Activated gamma-delta T cell (primary cell): ENCODE measurements at regions not wholly inside any gene's neighbourhood (a gene's known extent, or its start where the extent isn't known, plus 50 kb on each side); places are given as distances from the start of the nearest gene placed in this dataset.
"Not testable (repeated sequence)": the region's sequence is repeated elsewhere in the genome, so short reads cannot be mapped to it uniquely, and the experiment has no call there.

ENCODE experiments used
- DNase-seq: peaks from one replicate; lab custom pipeline; 2025; lab: John Stamatoyannopoulos, UW

DNA sequence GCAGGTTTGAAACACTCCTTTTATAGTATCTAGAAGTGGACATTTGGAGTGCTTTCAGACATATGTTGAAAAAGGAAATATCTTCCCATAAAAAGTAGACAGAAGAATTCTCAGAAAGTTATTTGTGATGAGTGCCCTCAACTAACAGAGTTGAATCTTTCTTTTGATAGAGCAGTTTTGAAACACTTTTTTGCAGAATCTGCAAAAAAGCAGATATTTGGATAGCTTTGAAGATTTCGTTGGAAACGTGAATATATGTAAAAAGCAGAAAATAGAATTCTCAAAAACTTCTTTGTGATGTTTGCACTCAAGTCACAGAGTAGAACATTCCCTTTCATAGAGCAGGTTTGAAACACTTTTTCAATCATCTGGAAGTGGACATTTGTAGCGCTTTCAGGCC lies 676.4 kb upstream of the ZNF337 start:
- DNase-seq = not testable (repeated sequence)

DNA sequence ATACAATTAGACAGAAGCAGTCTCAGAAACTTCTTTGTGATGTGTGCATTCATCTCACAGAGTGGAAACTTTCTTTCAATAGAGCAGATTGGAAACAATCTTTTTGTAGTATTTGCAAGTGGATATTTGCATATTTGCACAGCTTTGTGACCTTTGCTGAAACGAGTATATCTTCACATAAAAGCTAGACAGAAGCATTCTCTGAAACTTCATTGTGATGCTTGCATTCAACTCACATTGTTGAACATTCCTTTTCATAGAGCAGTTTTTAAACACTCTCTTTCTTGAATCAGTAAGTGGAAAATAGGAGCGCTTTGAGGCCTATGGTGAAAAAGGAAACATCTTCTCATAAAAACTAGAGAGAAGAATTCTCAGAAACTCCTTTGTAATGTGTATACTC lies 657.9 kb upstream of the ZNF337 start:
- no peak for DNase-seq

DNA sequence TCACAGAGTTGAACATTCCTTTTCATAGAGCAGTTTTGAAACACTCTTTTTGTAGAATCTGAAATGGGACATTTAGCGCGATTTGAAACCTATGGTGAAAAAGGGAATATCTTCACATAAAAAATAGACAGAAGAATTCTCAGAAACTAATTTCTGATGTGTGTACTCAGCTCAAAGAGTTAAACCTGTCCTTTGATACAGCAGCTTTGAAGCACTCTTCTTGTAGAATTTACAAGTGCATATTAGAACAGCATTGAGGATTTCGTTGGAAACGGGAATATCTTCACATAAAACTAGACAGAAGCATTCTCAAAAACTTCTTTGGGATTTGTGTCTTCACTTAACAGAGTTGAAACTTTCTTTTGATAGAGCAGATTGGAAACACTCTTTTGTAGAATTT lies 650.7 kb upstream of the ZNF337 start:
- DNase-seq = no peak

DNA sequence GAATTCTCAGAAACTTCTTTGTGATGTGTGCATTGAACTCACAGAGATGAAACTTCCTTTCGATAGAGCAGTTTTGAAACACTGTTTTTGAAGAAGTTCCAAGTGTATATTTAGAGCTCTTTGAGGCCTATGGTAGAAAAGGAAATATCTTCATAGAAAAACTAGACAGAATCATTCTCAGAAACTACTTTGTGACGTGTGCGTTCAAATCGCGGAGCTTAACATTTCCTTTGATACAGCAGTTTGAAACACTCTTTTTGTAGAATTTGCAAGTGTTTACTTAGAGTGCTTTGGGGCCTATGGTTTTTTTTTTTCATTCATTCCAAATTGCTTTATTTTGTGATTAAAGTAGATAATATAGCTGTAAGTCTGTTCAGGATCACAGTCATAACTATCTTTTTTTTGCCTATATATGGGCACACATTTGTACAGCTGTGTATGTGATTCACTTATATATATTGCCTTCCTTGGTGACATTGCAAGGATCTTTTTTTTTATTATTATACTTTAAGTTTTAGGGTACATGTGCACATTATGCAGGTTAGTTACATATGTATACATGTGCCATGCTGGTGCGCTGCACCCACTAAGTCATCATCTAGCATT lies 643.9 kb upstream of the ZNF337 start:
- not testable (repeated sequence) for DNase-seq

DNA sequence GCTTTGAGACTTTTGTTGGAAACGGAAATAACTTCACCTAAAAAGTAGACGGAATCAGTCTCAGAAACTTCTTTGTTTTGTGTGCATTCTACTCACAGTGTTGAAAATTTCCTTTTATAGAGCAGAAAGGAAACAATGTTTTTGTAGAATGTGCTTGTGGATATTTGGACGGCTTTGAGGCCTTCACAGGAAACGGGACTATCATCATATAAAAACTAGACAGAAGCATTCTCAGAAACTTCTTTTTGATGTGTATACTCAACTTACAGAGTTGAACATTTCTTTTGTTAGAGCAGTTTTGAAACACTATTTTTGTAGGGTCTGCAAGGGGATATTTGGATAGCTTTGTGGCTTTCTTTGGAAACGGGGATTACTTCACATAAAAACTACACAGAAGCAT lies 627.5 kb upstream of the ZNF337 start:
- no peak for DNase-seq

DNA sequence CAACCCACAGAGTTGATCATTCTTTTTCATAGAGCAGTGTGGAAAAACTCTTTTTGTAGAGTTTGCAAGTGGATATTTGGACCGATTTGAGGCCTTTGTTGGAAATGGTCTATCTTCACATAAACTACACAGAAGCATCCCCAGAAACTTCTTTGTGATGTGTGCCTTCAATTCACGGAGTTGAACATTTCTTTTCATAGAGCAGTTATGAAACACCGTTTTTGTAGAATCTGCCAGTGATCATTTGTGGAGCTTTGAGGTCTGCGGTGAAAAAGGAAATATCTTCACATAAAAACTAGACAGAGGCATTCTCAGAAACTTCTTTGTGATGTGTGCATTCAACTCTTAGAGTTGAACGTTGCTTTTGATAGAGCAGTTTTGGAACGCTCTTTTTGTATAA lies 618.4 kb upstream of the ZNF337 start:
- DNase-seq = no peak

DNA sequence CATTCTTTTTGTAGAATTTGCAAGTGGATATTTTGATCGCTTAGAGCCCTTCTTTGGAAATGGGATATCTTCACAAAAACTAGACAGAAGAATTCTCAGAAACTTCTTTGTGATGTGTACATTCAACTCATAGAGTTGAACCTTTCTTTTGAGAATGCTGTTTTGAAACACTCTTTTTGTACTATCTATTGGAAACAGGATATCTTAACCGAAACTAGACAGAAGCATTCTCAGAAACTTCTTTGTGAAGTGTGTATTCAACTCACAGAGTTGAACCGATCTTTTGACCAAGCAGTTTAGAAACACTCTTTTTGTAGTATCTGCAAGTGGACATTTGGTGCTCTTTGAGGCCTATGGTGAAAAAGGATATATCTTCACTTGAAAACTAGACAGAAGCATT lies 613.1 kb upstream of the ZNF337 start:
- not testable (repeated sequence) for DNase-seq

DNA sequence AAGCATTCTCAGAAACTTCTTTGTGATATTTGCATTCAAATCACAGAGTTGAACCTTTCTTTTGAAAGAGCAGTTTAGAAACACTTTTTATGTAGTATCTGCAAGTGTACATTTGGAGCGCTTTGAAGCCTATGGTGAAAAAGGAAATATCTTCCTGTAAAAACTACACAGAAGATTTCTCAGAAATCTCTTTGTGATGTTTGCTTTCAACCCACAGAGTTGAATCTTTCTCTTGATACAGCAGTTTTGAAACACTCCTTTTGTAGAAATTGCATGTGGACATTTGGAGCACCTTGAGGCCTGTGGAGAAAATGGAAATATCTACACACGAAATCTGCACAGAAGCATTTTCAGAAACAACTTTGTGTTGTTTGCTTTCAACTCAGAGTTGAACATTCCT lies 612.3 kb upstream of the ZNF337 start:
- DNase-seq = no peak

DNA sequence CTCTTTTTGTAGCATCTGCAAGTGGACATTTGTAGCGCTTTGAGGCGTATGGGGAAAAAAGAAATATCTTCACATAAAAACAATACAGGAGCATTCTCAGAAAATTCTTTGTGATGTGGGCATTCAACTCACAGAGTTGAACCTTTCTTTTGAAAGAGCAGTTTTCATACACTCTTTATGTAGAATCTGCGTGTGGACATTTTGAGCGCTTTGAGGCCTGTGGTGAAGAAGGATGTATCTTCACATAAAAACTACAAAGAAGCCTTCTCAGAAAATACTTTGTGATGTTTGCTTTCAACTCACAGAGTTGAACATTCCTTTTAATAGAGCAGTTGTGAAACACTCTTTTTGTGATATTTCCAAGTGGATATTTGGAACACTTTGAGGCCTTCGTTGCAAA lies 598.4 kb upstream of the ZNF337 start:
- no peak for DNase-seq

DNA sequence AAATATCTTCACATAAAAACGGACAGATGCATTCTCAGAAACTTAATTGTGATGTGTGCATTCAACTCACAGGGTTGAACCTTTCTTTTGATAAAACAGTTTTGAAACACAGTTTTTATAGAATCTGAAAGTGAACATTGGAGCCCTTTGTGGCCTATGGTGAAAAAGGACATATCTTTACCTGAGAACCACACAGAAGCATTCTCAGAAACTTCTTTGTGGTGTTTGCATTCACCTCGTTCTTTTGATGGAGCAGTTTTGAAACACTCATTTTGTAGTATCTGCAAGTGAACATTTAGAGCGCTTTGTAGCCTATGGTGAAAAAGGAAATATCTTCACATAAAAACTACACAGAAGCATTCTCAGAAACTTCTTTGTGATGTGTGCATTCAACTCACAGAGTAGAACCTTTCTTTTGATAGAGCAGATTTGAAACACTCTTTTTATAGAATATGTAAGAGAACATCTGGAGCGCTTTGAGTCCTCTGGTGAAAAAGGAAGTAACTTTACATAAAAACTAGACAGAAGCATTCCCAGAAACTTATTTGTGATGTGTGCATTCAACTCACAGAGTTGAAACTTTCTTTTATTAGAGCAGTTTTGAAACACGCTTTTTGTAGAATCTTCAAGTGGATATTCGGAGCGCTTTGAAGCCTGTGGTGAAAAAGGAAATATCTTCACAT lies 591.9 kb upstream of the ZNF337 start:
- DNase-seq = not testable (repeated sequence)

DNA sequence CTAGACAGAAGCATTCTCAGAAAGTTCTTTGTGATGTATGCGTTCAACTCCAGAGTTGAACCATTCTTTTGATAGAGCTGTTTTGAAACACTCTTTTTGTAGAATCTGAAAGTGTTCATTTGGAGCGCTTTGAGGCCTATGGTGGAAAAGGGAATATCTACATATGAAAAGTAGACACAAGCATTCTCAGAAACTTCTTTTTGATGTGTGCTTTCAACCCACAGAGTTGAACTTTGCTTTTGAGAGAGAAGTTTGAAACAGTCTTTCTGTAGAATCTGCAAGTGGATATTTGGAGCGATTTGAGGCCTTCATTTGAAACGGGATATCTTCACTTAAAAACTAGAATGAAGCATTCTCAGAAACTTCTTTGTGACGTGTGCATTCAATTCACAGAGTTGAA lies 582.6 kb upstream of the ZNF337 start:
- no peak for DNase-seq

DNA sequence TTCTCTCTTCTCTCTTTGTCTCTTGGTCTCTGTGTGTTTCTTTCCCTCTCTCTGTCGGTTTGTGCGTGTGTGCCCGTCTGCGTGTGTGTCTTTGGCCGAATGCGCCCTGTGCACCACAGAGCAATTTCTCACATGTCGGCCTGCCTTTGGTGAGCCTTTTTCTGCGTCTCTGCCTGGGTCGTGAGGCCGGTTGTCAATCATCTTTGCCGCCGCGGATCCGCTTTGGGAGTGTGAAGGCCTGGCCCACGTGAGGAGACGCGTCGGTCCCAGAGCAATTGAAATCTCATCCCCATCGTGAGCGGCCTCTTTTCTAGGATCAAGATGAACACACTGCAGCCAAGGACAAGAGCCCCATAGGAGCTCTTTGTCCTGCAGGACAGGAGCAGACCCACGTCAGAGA lies 580.7 kb upstream of the ZNF337 start:
- DNase-seq = no peak

DNA sequence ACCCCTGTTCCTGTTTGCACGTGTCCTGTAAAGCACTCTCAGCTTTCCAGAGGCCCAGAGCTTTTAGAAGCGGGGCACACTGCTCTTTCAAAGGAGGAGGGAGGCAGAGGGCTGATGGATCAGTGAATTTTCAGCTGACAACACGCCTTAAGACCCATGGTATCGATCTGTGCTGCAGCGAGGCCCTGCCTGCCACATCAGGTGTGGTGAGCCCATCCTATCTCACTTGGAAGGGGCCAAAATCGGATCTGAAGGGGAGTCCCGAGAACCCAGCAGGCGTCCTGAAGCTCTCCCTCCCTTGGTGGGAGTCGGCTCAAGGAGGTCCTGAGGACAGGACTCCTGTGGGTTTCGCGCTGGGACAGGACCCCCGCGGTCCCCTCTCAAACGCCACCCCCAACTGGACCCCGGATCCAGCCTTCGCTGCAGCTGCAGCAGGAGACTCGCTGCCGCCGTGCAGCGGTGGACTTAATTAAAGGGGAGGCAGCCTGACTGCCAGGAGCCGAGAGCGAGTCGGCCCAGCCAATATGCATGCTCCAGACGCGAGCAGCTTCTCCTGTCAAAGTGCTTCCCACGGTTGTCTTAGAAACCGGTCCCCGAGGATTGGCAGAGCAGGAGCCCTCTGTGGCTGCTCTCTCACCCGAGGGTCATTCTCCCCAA lies 580.0 kb upstream of the ZNF337 start:
- no peak for DNase-seq

DNA sequence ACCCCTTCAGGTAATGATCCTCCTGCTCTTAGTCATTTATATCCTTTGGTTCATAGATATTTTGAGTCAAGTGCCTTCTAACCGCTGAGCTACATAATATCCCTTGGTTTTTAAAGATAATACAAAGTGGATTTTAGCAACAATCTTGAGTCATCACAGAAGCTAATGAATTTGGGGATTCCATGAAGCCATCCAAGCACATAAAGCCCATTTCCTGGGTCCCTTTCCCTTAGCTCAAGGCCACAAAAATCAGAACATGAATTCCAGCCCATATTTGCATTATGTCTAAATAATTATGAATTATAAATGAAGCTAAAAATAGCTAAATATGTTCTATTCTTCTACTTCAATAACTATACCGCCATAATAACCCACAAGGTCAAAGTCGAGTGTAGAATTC lies 572.1 kb upstream of the ZNF337 start:
- DNase-seq = not testable (repeated sequence)

DNA sequence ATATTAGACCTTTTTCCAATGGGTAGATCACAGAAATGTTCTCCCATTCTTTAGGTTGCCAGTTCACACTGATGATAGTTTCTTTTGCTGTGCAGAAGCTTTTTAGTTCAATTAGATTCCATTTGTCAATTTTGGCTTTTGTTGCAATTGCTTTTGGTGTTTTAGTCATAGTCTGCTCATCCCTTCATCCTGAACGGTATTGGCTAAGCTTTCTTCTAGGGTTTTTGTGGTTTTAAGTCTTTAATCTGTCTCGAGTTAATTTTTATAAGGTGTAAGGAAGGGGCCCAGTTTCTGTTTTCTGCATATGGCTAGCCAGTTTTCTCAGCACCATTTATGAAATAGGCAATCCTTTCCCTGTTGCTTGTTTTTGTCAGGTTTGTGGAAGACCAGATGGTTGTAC lies 564.3 kb upstream of the ZNF337 start:
- DNase-seq = not testable (repeated sequence)

DNA sequence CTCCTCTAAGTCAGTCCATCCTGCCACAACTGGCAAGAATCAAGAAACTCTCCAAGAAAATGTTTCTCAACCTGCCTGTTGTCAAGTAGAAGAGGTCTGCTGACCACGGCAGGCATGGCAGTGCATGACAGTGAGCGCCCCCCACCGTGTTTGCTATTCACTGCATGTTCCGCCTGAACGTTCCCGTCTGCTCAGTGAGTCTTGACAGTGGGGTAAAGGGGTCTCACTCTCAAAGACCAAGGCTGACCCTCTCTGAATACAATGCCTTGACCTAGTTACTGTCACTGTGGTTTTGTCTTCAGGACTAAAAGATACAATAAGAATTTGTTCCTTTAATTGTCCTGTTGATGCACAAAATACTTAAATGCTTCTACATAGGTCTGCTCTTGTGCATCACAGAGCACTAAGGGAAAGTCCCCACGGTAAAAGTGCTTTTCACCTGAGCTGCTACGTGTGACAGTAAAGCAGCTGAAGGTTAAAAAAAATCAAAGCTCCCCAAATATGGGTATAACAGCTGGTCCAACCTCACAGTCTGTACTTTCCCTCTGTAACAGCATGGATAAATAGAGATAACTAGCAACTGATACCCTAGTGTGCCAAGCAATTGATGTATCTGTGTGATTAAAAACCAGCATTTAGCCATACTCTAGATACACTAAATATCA lies 555.8 kb upstream of the ZNF337 start:
- DNase-seq = not testable (repeated sequence)

DNA sequence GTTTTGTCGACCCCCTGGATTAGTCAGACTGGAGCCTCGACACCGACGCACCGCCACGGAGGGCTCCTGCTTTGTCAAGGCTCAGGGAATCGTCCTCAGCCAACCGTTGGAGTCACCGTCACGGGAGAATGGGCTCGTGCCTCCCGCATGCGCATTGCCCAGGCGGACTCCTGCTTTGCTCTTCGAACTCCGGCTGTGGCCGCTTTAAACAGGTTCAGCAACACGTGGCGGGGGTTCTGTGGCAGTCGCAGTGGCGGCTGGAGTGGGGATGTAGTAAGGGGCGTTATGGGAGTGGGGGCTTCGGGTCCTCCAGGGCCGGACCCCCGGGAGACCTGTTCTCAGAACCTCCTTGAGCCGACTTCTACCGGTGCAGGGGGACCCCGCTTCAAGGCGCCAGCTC lies 554.7 kb upstream of the ZNF337 start:
- not testable (repeated sequence) for DNase-seq

DNA sequence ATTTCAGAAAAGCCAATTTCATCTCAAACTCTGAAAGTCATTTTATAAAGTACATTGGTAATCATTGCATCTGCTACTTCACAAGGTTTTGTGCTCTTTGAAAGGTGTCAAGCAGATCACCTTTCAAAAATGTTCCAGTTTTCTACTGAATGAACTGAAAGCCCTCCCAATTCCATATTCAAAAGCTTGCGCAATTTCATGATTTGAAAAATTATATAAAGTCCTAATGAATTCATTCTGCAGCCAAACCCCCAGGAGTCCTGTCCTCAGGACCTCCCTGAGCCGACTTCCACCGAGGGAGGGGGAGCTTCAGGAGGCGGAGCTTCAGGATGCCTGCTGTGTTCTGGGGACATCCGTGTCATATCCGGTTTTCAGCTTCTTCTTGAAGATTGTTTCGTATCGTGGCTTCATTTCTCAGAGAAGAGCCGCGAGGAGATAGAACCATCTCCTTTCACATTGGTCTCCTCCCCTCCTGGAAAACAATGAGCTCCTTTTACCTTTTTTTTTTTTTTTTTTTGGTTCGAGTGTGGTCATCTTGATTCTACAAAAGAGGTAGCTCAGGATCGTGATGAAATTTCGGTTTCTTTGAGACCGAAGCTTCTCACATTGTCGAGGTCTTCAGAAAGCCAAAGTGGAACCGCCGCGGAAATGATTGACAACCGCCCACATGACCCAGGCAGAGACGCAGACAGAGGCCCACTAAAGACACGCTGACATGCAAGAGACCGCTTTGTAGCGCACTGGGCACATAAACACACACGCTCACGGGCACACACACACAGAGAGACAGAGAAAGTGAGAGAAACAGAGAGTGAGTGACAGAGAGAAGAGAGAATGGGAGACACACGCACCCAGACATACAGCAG lies 553.8 kb upstream of the ZNF337 start:
- DNase-seq = not testable (repeated sequence)

DNA sequence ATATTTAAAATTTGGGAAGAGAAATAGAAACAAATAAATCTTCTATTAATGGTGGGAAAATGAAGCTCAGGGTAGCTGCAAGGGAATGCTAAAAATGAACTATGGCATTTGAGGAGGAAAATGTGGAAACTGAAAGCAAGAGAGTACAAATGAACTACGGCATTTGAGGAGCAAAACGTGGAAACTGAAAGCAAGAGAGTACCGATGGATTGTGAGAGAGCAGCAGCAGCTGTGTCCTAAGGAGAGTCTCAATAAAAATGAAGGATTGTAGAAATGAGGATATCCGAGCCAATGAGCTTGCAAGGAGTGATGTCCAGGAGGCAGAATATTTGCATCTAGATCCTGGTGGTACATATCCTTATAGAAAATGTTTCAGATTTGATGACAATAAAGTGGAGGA lies 547.1 kb upstream of the ZNF337 start:
- no peak for DNase-seq

DNA sequence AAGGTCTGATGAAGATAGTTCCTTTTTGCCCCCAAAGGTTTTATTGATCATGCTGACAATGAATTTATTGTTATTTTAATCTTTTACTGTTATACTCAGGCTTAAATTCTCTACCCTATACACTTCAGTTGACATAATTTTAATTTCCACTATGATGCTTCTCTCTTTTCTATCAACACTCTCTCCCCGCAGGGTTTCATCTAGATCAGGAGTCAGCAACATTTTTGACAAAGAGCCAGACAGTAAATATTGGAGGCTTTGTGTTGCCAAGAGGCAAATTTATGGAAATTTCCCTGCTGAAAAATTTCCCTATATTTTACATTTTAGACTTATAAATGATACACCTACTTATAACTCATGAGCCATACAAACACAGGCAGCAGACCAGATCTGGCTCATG lies 524.0 kb upstream of the ZNF337 start:
- DNase-seq = not testable (repeated sequence)

DNA sequence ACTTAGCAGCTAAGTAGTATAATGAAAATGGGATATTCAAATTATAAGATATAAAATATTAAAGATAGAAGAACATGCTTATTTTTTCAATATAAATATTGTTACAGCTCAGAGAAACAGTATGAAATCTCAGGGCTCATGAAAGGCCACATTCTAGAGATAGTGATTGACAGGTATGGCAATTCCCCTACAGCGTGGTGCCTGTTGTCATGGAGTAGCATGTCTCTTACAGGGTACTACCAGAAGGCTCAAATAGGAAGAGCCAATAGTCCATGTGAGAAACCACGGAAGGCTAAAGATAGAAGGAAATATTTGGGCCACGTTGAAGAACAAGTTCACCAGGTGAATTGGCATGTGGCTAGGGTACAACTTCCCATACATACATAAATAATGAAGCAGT lies 522.9 kb upstream of the ZNF337 start:
- DNase-seq = not testable (repeated sequence)

DNA sequence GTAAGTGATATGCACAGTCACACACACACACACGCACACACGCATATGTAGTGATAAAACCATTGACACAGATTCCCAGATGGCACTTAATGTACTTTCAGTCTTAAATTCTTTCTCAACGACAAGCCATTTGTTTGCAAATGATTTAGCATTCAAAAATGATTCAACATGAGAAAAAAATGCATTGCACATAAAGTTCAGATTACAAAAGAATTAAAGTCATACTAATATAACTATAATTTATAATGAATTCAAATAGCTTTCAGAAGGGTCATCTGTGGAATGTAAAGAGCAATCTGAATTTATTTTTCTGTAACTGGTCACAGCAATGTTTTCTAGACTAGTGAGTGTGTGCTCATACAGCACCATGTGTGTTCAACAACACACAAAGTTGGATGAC lies 521.6 kb upstream of the ZNF337 start:
- DNase-seq = no peak
